ENCODE measurements at regions not wholly inside any gene's neighbourhood (a gene's known extent, or its start where the extent isn't known, plus 50 kb on each side); places are given as distances from the start of the nearest gene placed in this dataset.

DNA sequence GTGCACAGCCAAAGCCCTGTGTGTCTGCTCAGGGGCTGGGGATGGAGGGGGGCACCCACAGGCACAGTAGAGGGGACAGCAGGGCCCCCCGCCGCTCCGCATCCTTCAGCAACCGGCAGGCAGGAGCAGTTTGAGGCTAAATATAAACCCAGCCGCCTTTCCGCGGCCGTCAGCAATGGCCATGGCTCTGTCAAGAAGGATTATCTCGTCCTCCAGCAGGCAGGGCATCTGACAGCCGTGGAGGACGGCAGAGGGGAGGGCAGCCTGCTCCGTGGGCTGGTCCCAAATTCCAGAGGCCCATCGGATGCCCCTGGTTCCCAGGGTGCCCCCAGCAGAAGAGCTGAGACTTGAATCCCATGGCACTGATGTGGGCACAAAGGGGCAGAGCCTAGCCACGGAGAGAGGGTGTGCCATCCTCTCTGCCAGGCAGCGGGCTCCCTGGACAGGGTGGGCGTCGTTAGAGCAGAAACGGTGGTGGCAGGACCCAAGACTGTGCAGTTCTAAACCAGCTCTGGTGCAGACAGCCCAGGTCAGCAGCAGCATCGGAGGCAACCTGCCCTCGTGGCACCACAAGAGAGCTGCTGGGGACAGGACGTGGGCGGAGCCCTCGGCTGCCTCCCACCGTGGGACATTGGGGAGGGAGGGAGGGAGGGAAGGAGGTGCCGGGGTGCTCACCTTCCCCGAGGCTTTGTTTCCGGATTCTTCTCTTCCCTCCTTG is 198.8 kb upstream of the CIBAR2 start:
- no peaks in the 10 kb centered on the region for H3K36me3 ChIP-seq (ENCODE audit: insufficient read depth, low read length)
- H3K4me1 ChIP-seq (ENCODE audit: insufficient read depth, low read length) = peaks cover 40% of the 10 kb centered on the region
- no peak overlapping the region for H3K4me3 ChIP-seq (ENCODE audit: low read depth in 1 of 2, low read length in 2 of 2)
- no peak overlapping the region for H3K27ac ChIP-seq (ENCODE audit: low read depth, low read length)
- no peaks in the 10 kb centered on the region for H3K9me3 ChIP-seq (ENCODE audit: low read length)
- no peaks in the 10 kb centered on the region for H3K27me3 ChIP-seq (ENCODE audit: control insufficient read depth in 1 of 2, insufficient read depth in 2 of 2, low read length in 2 of 2)
- H3K9ac ChIP-seq (ENCODE audit: low read length) = no peak overlapping the region

DNA sequence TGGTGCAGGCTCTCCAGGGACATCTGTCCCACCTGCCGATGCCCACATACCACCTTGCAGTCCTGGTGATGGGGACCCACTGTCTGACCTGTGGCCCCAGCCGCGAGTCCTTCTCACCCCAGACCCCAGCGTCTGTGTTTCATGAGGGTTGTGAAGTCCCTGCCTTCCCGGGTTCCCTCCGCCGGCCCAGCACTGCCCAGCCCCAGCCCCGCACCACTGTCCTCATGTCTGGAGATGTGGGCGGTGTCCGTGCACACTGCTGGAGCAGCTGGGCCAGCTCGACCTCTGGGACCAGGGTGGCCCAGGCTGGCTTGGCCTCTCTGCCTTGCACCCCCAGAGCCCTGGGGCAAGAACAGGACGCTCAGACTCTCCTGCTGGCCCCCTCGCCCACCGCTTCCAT is 199.5 kb upstream of the CIBAR2 start:
- Histone ChIP-seq H3K9ac (ENCODE audit: low read length) (no peak overlapping the region), H3K4me1 (ENCODE audit: insufficient read depth, low read length) (peaks cover 33% of the 10 kb centered on the region), H3K27ac (ENCODE audit: low read depth, low read length) (no peak overlapping the region), H3K4me3 (ENCODE audit: low read depth in 1 of 2, low read length in 2 of 2) (no peak overlapping the region), H3K27me3 (ENCODE audit: control insufficient read depth in 1 of 2, insufficient read depth in 2 of 2, low read length in 2 of 2) (no peaks in the 10 kb centered on the region), H3K36me3 (ENCODE audit: insufficient read depth, low read length) (no peaks in the 10 kb centered on the region), H3K9me3 (ENCODE audit: low read length) (no peaks in the 10 kb centered on the region)

DNA sequence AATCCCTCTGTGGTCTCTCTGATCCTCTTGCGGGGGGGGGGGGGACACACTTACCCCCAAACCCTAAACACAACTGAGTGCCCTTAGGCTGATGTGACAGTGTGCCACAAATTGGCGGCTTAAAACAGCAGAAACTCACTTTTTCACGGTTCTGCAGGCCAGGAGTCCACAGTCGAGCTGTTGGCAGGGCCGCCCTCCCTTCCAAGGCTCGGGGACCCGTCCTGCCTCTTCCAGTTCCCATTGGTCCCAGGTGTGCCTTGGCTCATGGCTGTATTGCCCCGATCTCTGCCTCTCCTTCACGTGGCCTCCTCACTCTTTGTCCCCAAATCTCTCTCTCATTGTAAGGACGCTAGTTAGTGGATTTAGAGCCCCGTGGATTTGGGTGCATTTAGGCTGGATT is 199.9 kb upstream of the CIBAR2 start:
- Histone ChIP-seq H3K4me1 (ENCODE audit: insufficient read depth, low read length) (peaks cover 31% of the 10 kb centered on the region), H3K27me3 (ENCODE audit: control insufficient read depth in 1 of 2, insufficient read depth in 2 of 2, low read length in 2 of 2) (no peaks in the 10 kb centered on the region), H3K4me3 (ENCODE audit: low read depth in 1 of 2, low read length in 2 of 2) (no peak overlapping the region), H3K36me3 (ENCODE audit: insufficient read depth, low read length) (no peaks in the 10 kb centered on the region), H3K9me3 (ENCODE audit: low read length) (no peaks in the 10 kb centered on the region), H3K9ac (ENCODE audit: low read length) (no peak overlapping the region), H3K27ac (ENCODE audit: low read depth, low read length) (no peak overlapping the region)

- peaks cover 24% of the 10 kb centered on the region for H3K4me1 ChIP-seq (ENCODE audit: insufficient read depth, low read length)
- no peaks in the 10 kb centered on the region for H3K36me3 ChIP-seq (ENCODE audit: insufficient read depth, low read length)
- H3K27ac ChIP-seq (ENCODE audit: low read depth, low read length) = no peak overlapping the region
- H3K9ac ChIP-seq (ENCODE audit: low read length) = no peak overlapping the region
- no peaks in the 10 kb centered on the region for H3K27me3 ChIP-seq (ENCODE audit: control insufficient read depth in 1 of 2, insufficient read depth in 2 of 2, low read length in 2 of 2)
- no peaks in the 10 kb centered on the region for H3K9me3 ChIP-seq (ENCODE audit: low read length)
- no peak overlapping the region for H3K4me3 ChIP-seq (ENCODE audit: low read depth in 1 of 2, low read length in 2 of 2)
Observed at GRCh38 chr16:85312642-85313525, 200.6 kb upstream of the CIBAR2 start.

DNA sequence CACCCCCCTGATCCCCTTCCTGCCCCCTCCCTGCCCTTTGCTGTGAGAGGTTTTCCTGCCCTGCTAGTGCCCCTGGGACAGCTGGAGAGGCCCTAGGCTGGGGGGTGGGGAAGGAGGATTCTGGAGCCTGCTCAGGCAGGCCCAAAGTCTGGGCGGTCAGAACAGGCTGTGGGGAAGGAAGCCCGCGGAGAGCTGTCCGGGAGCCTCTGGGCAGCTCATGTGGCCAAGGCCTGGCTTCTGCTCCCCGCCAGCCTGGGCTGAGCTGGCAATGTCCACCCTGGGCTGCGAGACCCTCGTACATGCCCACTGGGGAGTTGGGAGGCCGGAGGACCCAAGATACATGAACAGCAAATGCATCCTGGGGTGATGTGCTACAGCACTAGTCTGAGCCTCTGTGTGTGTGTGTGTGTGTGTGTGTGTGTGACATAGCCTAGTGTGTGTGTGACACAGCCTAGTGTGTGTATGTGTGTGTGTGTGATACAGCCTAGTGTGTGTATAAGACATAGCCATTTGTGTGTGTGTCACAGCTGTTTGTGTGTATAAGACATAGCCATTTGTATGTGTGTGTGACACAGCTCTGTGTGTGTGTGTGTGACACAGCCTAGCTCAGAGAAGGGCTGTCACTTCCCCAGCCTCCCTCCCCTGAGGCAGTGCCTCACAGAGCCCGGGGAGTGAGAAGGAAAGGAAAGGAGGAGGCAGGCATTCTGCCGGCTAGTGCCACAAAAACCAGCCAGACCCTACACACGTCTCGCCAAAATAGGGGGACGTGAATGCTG is 201.4 kb upstream of the CIBAR2 start:
- Histone ChIP-seq H3K4me3 (ENCODE audit: low read depth in 1 of 2, low read length in 2 of 2) (no peak overlapping the region), H3K27me3 (ENCODE audit: control insufficient read depth in 1 of 2, insufficient read depth in 2 of 2, low read length in 2 of 2) (no peaks in the 10 kb centered on the region), H3K9me3 (ENCODE audit: low read length) (no peaks in the 10 kb centered on the region), H3K9ac (ENCODE audit: low read length) (no peak overlapping the region), H3K4me1 (ENCODE audit: insufficient read depth, low read length) (peaks cover 20% of the 10 kb centered on the region), H3K36me3 (ENCODE audit: insufficient read depth, low read length) (no peaks in the 10 kb centered on the region), H3K27ac (ENCODE audit: low read depth, low read length) (no peak overlapping the region)

DNA sequence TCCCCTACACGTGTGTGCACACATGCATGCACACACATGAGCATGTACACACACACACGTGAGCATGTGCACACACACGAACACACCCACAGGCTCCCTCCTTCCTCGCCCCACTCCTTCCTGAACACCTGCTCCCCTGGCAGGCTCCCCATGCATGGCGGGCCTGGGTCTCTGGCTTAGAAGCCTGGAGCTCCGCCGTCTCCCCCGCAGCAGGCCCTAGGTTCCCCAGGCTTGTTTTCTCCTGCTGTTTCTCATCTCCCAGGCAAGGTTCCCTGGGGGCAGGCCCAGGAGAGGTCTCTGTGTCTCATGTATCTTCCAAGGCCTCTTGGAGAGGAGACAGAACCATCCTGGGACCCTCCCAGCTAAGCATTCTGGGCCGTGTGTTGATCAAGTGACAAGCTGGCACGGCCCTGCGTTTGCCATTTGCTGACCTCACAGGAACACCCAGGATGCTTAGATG is 202.3 kb upstream of the CIBAR2 start:
- Histone ChIP-seq H3K4me1 (ENCODE audit: insufficient read depth, low read length) (peaks cover 20% of the 10 kb centered on the region), H3K27ac (ENCODE audit: low read depth, low read length) (no peak overlapping the region), H3K9ac (ENCODE audit: low read length) (no peak overlapping the region)

DNA sequence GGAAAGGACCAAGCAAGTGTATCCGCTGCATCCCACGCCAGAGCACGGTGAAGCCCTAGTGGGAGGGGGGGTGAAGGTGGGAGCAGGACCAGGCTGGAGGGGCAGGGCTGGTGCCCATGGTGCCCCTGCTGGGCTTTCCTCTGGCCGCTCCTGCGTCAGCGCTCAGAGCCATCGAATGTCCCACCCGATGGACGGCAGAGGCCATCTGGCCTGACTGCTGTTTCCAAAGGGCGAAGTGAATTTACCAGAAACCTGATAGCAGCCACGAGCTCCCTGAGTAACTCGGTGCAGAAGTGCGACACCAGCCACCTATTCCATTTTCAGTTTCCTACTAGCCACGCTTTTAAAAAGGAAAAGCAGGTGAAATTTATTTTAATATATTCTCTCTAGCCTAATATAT is 203.6 kb upstream of the CIBAR2 start:
- H3K9ac ChIP-seq (ENCODE audit: low read length) = no peak overlapping the region
- H3K36me3 ChIP-seq (ENCODE audit: insufficient read depth, low read length) = no peaks in the 10 kb centered on the region
- H3K27ac ChIP-seq (ENCODE audit: low read depth, low read length) = no peak overlapping the region
- H3K9me3 ChIP-seq (ENCODE audit: low read length) = no peaks in the 10 kb centered on the region
- H3K27me3 ChIP-seq (ENCODE audit: control insufficient read depth in 1 of 2, insufficient read depth in 2 of 2, low read length in 2 of 2) = no peaks in the 10 kb centered on the region
- H3K4me3 ChIP-seq (ENCODE audit: low read depth in 1 of 2, low read length in 2 of 2) = no peak overlapping the region
- H3K4me1 ChIP-seq (ENCODE audit: insufficient read depth, low read length) = peaks cover 25% of the 10 kb centered on the region

More for the DNA sequence above, 202.3 kb upstream of the CIBAR2 start:
- no peak overlapping the region for H3K4me3 ChIP-seq (ENCODE audit: low read depth in 1 of 2, low read length in 2 of 2)
- H3K9me3 ChIP-seq (ENCODE audit: low read length) = no peaks in the 10 kb centered on the region
- H3K27me3 ChIP-seq (ENCODE audit: control insufficient read depth in 1 of 2, insufficient read depth in 2 of 2, low read length in 2 of 2) = no peaks in the 10 kb centered on the region
- no peaks in the 10 kb centered on the region for H3K36me3 ChIP-seq (ENCODE audit: insufficient read depth, low read length)

GRCh38 chr16:85316321-85316919 is 204.1 kb upstream of the CIBAR2 start:
- Histone ChIP-seq H3K9ac (ENCODE audit: low read length) (no peak overlapping the region), H3K4me1 (ENCODE audit: insufficient read depth, low read length) (peaks cover 30% of the 10 kb centered on the region), H3K27ac (ENCODE audit: low read depth, low read length) (no peak overlapping the region), H3K9me3 (ENCODE audit: low read length) (no peaks in the 10 kb centered on the region), H3K27me3 (ENCODE audit: control insufficient read depth in 1 of 2, insufficient read depth in 2 of 2, low read length in 2 of 2) (no peaks in the 10 kb centered on the region), H3K36me3 (ENCODE audit: insufficient read depth, low read length) (no peaks in the 10 kb centered on the region), H3K4me3 (ENCODE audit: low read depth in 1 of 2, low read length in 2 of 2) (no peak overlapping the region)

DNA sequence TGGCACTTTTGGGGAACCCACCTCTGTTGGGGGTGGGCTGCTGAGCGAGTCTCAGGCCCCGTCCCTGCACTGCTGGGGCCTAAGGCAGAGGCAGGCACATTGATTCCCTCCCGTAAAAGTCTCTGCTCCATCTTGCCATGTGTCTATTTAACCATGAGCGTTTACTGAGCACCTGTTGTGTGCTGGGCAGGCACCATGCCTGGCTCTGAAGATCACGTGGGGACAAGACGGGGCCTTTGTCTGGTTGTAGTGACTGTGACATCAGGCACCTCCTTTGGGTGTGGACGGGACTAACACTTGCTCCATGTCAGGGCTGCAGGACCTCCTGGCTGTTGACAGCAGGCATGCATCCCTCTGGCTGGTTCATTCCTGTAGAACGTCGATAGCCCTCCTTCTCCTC is 204.7 kb upstream of the CIBAR2 start:
- H3K4me3 ChIP-seq (ENCODE audit: low read depth in 1 of 2, low read length in 2 of 2) = no peak overlapping the region
- H3K4me1 ChIP-seq (ENCODE audit: insufficient read depth, low read length) = peaks cover 36% of the 10 kb centered on the region
- H3K9ac ChIP-seq (ENCODE audit: low read length) = no peak overlapping the region

GRCh38 chr16:85317704-85318103 is 205.4 kb upstream of the CIBAR2 start:
- no peaks in the 10 kb centered on the region for H3K36me3 ChIP-seq (ENCODE audit: insufficient read depth, low read length)
- H3K27ac ChIP-seq (ENCODE audit: low read depth, low read length) = no peak overlapping the region
- H3K9me3 ChIP-seq (ENCODE audit: low read length) = no peaks in the 10 kb centered on the region
- no peak overlapping the region for H3K4me3 ChIP-seq (ENCODE audit: low read depth in 1 of 2, low read length in 2 of 2)
- peaks cover 39% of the 10 kb centered on the region for H3K4me1 ChIP-seq (ENCODE audit: insufficient read depth, low read length)
- H3K27me3 ChIP-seq (ENCODE audit: control insufficient read depth in 1 of 2, insufficient read depth in 2 of 2, low read length in 2 of 2) = no peaks in the 10 kb centered on the region
- H3K9ac ChIP-seq (ENCODE audit: low read length) = no peak overlapping the region

More for the DNA sequence above, 204.7 kb upstream of the CIBAR2 start:
- Histone ChIP-seq H3K36me3 (ENCODE audit: insufficient read depth, low read length) (no peaks in the 10 kb centered on the region), H3K9me3 (ENCODE audit: low read length) (no peaks in the 10 kb centered on the region), H3K27ac (ENCODE audit: low read depth, low read length) (no peak overlapping the region), H3K27me3 (ENCODE audit: control insufficient read depth in 1 of 2, insufficient read depth in 2 of 2, low read length in 2 of 2) (no peaks in the 10 kb centered on the region)
